Right hindlimb (tissue), 1 donor: ENCODE measurements at regions not wholly inside any gene's neighbourhood (a gene's known extent, or its start where the extent isn't known, plus 50 kb on each side); places are given as distances from the start of the nearest gene placed in this dataset.

ENCODE experiments used
- DNase-seq: peaks from one replicate; pipeline ENCODE4 v3.0.0-alpha.2; 2018

DNA sequence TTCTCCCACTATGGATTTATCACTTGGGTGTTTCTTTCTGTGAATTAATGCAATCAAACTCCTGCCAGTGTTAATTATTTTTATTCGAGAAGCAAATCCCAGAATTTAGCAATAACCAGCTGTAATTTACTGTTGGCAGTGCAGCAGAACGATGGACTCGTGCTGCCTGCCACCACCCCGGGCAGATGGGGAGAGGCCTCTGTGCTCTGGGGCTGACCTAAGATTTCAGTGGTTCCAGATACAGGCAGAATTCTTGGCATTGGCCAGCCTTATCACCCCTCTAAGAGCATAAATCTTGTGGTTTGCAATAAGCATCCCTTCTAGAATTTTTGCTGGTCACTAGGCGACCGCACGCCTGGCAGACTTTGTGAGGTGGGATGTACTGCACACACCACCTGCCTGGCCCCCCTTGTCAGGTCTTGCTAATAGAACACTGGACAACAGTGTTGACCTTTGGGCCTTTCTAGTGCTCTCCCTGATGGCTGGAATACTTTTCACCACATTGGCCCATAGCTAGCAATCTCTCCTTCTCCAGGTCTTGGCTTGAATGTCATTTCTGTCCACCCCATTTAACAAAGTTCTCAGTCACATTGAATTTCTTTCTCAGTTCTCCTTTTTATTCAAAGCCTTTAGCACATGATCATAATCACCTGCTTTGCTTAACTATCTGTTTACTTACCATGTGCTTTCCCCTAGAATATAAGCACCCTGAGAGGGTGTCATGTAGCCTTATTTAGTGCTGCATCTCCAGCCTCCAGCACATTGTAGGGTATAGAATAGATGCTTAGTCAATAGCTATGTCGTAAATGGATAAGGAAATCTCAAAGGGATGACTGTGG, 122.1 kb upstream of the DYNLRB2 start:
- no peak for DNase-seq

DNA sequence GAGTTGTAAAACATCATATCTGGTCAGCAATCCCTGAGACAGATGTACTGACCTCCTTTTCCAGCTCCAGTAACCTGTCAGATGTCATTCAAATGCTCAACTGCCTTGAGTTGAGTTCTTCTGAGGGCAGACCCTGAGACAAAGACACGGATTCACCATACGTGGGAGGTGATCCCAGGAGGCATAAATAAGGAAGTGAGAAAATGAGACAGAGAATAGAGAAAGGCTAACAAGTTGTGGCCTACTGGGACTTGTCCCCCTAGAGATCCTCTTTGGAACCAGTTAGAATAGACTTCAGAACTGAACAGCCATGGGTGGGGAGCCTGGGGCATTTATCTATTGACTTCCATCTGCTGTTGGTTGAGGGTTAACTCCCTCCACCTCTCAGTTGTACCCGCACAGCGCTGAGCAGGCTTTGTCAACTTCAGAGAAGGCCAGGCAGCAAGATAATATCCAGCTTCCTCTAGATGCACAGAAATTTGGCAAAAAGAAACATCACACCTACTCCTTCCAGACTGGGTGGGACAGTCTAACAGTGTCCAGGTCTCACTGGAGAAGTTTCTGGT, 123.0 kb upstream of the DYNLRB2 start:
- no peak for DNase-seq

GRCh38 chr16:80408014-80408413, 132.8 kb upstream of the DYNLRB2 start:
- DNase-seq, result no peak

DNA sequence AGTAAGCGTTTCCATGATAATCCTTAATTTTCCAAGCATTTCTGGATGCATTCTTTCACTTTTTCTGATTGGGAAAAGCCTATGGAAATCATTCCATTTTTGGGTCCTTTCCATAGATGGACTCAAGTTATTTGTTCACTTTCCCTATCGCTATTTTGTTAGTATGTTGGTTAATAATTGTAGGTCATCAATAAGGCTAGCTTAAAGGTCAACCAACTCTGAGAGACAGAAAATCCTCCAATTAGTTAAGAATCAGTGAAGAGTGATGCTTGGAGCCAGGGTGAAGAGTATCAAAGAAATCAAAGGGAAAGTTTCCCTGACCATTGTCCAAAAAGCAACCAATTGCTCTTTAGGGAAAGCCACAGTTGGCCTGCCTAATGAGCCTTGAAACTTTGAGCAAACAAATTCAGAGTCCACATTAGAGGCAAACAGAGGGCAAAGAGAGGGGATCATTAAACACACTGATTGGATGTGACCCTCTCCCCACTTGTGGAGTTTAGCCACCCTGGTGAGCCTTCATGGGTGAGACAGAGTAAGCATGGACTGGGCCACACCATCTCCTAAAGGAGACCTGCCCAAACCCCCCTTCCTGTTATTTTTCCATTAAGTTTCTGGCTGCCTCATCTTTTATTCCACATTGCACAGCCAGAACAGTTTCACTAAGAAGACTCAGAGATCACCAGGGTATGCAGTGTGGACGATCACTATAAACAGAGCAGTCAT, 133.4 kb upstream of the DYNLRB2 start:
- DNase-seq, result no peak

GRCh38 chr16:80404847-80405246, 135.9 kb upstream of the DYNLRB2 start:
- DNase-seq, result no peak

GRCh38 chr16:80403894-80404293, 136.9 kb upstream of the DYNLRB2 start:
- DNase-seq, result no peak

DNA sequence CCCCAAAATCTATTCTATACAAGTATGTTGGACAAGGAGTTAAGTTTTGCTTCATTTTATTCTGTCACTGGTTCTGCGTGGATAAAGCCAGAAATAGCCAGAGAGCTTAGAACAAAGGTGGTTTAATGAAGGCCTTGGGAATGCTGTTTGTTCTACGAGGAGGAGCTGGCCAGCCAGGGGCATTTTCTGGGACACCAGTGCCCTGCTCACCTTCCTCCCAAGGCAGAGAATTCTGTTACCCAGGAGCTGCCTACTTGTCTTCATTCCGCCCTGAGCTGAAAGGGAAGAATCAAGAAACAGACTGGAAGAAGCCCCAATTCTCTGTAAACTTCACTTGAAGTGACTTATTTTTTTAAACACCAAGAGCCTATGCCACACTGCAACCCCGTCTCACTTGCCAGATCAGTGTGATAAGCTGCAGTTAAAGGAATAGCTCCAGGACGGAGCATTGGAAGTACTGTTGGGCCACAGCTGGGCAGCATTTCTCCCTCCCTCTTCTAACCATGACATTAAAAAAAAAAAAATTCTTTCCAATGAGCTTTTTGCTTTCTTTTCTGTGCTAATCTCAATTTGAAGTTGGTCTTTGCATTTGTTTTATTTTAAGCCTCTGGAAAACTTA, 149.8 kb upstream of the DYNLRB2 start:
- no peak for DNase-seq

DNA sequence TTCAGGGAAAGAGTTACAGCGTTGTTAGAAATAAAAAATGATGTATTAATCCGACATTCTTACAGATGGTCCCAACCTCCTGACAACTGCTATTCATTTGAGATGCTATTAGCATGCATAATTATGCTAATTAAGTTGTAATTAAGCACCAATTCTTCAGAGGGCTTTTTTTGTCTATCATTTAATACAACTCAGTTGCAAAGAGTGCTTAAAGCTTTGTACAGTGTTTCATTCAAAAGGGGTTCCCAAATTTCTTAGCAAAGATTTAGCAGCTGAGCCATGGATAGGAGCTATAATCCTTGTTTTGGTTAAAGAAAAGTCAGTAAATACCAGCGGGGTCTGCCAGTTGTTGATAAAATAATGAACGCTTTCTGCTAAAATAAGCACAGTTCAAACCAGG, 150.7 kb upstream of the DYNLRB2 start:
- no peak for DNase-seq

DNA sequence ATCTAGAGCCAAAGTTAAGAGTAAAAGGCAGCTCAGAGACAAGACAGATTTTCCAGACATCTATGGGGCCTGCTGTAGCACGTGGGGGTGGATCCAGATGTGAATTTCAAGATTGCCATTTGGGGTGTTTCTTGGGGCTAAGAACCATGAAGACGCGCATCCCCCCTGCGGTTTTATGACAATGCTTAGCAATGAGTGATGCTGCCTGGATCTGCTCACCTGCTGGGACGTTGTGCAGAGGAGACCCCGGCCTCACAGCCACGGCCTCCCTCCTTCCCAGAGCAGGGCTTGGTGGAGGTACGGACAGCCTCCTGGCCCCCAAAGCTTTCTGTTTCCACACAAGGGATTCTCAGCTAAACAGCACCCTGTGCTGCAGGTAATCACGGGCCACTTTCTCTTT, 151.5 kb upstream of the DYNLRB2 start:
- no peak for DNase-seq

- no peak for DNase-seq
Measured at GRCh38 chr16:80387318-80387921, 153.4 kb upstream of the DYNLRB2 start.

GRCh38 chr16:80384862-80385261, 155.9 kb upstream of the DYNLRB2 start:
- DNase-seq, result no peak

GRCh38 chr16:80380514-80380913, 160.3 kb upstream of the DYNLRB2 start:
- DNase-seq, result no peak

DNA sequence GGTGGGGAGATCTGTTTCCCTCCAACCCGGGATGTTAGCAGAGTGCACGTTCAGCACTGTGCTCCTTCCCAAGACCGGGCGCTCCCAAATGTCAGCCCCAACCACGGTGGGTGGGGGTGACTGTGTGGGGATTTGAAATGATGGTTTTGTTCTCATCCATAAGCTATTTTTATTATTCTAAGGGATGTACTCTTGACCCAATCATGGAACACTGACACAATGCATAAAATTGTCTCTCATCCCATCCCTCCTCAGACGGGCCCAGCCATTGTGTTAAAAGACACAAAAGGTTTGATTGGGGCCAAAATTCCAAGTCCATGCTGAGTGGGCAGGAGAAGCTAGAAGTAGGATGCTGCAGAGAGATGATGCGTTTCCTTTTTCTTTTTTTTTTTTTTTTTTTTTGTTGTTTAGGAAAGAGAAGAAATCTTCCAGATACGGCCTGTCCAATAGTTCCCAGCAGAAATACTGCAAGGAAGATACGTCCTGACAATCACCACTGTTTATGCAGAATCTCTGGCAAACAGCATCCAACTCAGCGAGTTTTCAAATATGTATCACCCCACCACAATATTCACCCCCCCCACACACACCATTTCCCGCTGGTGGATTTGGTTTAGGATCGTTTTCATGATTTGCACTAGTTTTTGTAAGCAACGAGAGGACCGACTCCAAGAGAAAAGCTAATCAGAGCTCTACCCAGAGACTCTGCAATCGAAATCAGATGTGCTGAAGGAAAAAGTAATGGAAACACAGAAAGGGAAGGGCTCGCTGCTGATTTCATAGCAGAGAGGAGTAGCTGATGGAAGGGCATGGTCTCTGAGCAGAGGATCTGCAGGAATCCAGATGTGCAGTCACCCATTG, 163.5 kb upstream of the DYNLRB2 start:
- DNase-seq, result peak; percentile 77

- no peak for DNase-seq
Measured at GRCh38 chr16:80375973-80376372, 164.8 kb upstream of the DYNLRB2 start.

- no peak for DNase-seq
Measured at GRCh38 chr16:80375513-80375912, 165.3 kb upstream of the DYNLRB2 start.

DNA sequence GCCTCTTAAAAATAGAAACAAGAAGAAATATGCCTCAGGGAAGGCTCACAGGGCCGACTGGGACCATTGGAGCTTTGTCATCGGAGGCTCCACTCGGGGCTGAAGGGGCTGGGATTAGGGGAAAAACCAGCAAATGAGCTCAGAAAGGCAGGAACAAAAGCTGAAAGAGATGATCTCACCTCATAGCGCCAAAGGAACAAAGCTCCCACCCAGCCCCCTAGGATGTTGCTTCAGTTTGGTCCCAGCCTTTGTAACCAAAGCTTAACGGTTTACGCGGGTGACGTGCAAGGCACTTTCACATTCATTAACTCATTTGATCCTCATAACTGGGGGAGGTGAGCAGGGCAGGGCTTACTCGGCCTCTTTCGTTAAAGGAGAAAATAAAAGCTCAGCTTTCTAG, 168.5 kb upstream of the DYNLRB2 start:
- no peak for DNase-seq

GRCh38 chr16:80369138-80369958, 171.4 kb upstream of the DYNLRB2 start:
- peak; percentile 69 for DNase-seq

- no peak for DNase-seq
Measured at GRCh38 chr16:80367037-80367658, 173.6 kb upstream of the DYNLRB2 start.

- DNase-seq, result no peak
Measured at GRCh38 chr16:80366023-80366422, 174.8 kb upstream of the DYNLRB2 start.

DNA sequence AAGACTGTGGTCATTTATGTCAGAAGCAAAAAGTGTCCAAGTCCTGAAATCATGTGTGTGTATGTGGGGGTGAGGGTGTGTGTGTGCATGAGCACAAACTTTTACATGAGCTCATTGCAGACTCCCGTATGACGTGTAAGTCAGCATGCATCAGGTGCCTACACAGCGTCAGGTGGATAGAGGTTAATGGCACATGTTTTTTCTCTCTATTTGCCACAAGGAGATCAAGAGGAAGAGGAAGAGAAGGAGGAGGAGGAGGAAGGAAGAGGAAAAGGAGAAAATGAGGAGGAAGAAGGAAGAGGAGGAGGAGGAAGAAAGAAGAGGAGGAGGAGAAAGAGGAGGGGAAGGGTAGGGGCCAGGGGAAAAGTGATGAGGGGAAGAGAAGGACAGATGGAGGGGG, 178.0 kb upstream of the DYNLRB2 start:
- no peak for DNase-seq

DNA sequence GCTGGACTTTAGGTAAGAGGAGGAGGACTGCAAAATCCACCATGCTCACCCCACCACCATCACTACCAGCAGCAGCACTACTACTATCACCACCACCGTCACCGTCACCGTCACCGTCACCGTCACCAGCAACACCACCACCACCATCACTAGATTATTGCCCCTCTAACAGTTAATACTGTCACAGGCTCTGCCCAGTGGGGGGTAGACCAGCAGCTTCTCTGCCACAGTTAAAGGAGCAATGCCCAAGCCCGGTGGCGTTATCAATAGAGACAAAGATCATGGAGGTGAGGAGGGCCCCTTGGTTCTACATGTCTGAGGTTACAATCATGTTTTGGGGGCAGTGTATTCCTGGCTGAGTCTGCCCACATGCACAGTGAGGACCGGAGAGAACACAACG, 184.4 kb upstream of the DYNLRB2 start:
- no peak for DNase-seq
